DMS 273 (cell line): ENCODE measurements at regions not wholly inside any gene's neighbourhood (a gene's known extent, or its start where the extent isn't known, plus 50 kb on each side); places are given as distances from the start of the nearest gene placed in this dataset.
A peak's percentile ranks its signal among the peaks of the same experiment; 100 is the strongest.

ENCODE experiments used
- DNase-seq: peaks from one replicate; lab custom pipeline; 2025; ENCODE audit not compliant: unreplicated experiment; lab: John Stamatoyannopoulos, UW

GRCh38 chr6:1514078-1514477 lies 95.6 kb upstream of the FOXC1 start:
- DNase-seq = no peak

GRCh38 chr6:1515280-1515679 lies 94.4 kb upstream of the FOXC1 start:
- DNase-seq = no peak

GRCh38 chr6:1515781-1516180 lies 93.9 kb upstream of the FOXC1 start:
- DNase-seq = no peak

GRCh38 chr6:1516742-1517520 lies 92.8 kb upstream of the FOXC1 start:
- DNase-seq = no peak

- no peak for DNase-seq
Observed at GRCh38 chr6:1518855-1519254, 90.9 kb upstream of the FOXC1 start.

GRCh38 chr6:1519597-1519996 lies 90.1 kb upstream of the FOXC1 start:
- DNase-seq = no peak

- no peak for DNase-seq
Observed at GRCh38 chr6:1522779-1523178, 86.9 kb upstream of the FOXC1 start.

GRCh38 chr6:1524040-1524480 lies 85.7 kb upstream of the FOXC1 start:
- DNase-seq = no peak

- DNase-seq = no peak
Observed at GRCh38 chr6:1525364-1526038, 84.2 kb upstream of the FOXC1 start.

- no peak for DNase-seq
Observed at GRCh38 chr6:1526398-1527072, 83.2 kb upstream of the FOXC1 start.

GRCh38 chr6:1527073-1527457 lies 82.7 kb upstream of the FOXC1 start:
- peak; percentile 21 for DNase-seq

GRCh38 chr6:1535295-1535694 lies 74.4 kb upstream of the FOXC1 start:
- DNase-seq = no peak

GRCh38 chr6:1536526-1537429 lies 72.9 kb upstream of the FOXC1 start:
- DNase-seq = no peak

- DNase-seq = no peak
Observed at GRCh38 chr6:1538369-1538768, 71.3 kb upstream of the FOXC1 start.

GRCh38 chr6:1538810-1539478 lies 70.8 kb upstream of the FOXC1 start:
- no peak for DNase-seq

GRCh38 chr6:1540864-1541521 lies 68.7 kb upstream of the FOXC1 start:
- no peak for DNase-seq

- DNase-seq = no peak
Observed at GRCh38 chr6:1542335-1542734, 67.4 kb upstream of the FOXC1 start.

GRCh38 chr6:1542764-1543163 lies 67.0 kb upstream of the FOXC1 start:
- DNase-seq = no peak

- no peak for DNase-seq
Observed at GRCh38 chr6:1544000-1544399, 65.7 kb upstream of the FOXC1 start.

- no peak for DNase-seq
Observed at GRCh38 chr6:1544603-1545002, 65.1 kb upstream of the FOXC1 start.
